SJCRH30 (cell line): ENCODE measurements at regions not wholly inside any gene's neighbourhood (a gene's known extent, or its start where the extent isn't known, plus 50 kb on each side); places are given as distances from the start of the nearest gene placed in this dataset.

Source experiments
- DNase-seq, 2 experiments: peaks; one replicate each; pipeline ENCODE4 v3.0.0-alpha.2; 2015 to 2020
- H3K27ac ChIP-seq: fragments of 250-450 bp; sonication (Bioruptor Pico); 2 replicates; pipeline ENCODE4 v1.5.1; 2020; ENCODE audit warnings: mild to moderate bottlenecking, moderate library complexity
- H3K27me3 ChIP-seq: fragments of 250-450 bp; sonication (Bioruptor Pico); 2 replicates; pipeline ENCODE4 v1.5.1; 2020; ENCODE audit warnings: mild to moderate bottlenecking, moderate library complexity
- H3K36me3 ChIP-seq: fragments of 250-450 bp; sonication (Bioruptor Pico); 2 replicates; pipeline ENCODE4 v1.5.1; 2020; ENCODE audit warnings: mild to moderate bottlenecking, moderate library complexity
- H3K4me1 ChIP-seq: fragments of 250-450 bp; sonication (Bioruptor Pico); 2 replicates; pipeline ENCODE4 v1.5.1; 2020; ENCODE audit warnings: mild to moderate bottlenecking, moderate library complexity
- H3K4me3 ChIP-seq: fragments of 250-450 bp; sonication (Bioruptor Pico); 2 replicates; pipeline ENCODE4 v1.5.1; 2020; ENCODE audit warnings: mild to moderate bottlenecking, moderate library complexity
- H3K9me3 ChIP-seq: fragments of 250-450 bp; sonication (Bioruptor Pico); replicated peaks from 2 replicates; pipeline ENCODE4 v1.5.1; 2020; ENCODE audit warnings: mild to moderate bottlenecking, moderate library complexity

DNA sequence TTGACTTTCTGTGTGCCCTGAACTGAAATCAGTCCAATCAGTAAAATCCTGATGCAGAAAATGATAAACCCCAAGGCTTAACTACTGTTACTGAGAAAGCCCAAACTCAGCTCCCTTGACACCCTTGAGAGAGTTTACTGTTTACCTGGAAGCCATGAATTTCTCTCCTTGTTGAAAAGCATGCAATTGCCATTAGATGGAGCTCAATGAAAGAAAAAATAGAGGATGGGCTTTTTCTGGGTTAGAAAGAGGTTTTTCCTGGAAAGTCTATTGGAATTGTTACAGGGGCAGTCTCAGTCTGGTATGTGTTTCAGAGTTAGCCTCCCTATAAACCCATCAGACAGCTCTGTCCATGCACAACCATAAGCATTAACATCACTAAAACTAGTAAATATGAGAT lies 66.4 kb upstream of the C4orf54 start:
- Histone ChIP-seq H3K36me3 (no peaks in the 10 kb centered on the region), H3K9me3 (no peaks in the 10 kb centered on the region), H3K27me3 (no peaks in the 10 kb centered on the region), H3K4me1 (0 out of 2 replicates have a peak, but pooled peaks cover 3% of the 10 kb centered on the region), H3K4me3 (no peak overlapping the region), H3K27ac (no peak overlapping the region)
- DNase-seq: no peak

DNA sequence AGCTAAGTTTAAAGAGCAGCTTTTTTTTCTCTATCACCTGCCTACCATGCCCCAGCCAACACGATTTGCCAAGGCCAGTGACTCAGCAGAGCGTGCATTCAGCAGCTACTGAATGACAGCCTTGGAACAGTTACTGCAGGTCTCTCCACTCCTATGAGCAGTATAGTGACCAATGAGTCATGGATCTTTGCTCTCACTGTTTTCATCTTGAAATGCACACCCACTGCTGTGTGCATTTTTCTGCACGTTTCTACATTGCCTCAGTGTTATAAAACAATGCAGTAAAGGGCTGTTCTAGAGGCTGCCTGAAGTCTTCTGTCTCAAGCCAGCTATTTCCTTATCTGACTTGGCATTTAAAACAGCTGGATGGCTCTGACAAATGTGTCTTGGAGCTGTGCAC lies 66.0 kb upstream of the C4orf54 start:
- no peaks in the 10 kb centered on the region for H3K36me3 ChIP-seq
- peak in 1 of 2 experiments; percentile 6 for DNase-seq
- no peak overlapping the region for H3K4me3 ChIP-seq
- 0 out of 2 replicates have a peak, but pooled peaks cover 3% of the 10 kb centered on the region for H3K4me1 ChIP-seq
- H3K9me3 ChIP-seq: no peaks in the 10 kb centered on the region
- H3K27ac ChIP-seq: no peak overlapping the region
- no peaks in the 10 kb centered on the region for H3K27me3 ChIP-seq

DNA sequence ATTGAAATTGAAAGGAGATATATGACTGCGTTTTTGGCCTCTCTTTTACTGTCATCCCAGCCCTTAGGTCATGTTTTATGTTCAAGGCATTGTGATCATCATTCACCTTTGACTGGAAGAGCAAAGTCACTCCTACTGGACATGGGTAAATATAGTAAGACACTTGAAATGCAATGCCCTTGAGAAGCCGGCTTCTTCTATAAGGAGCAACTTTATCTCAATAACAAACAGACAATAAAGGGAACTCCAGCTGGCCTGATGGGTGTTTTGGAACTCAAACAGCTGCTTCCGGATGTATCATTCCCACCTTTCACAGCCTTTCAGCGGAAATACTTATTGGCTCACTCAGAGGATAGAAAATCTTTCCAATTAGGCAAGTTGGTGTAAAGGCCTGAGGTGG lies 65.1 kb upstream of the C4orf54 start:
- no peaks in the 10 kb centered on the region for H3K9me3 ChIP-seq
- H3K4me1 ChIP-seq: 0 out of 2 replicates have a peak, but pooled peaks cover 3% of the 10 kb centered on the region
- no peaks in the 10 kb centered on the region for H3K36me3 ChIP-seq
- no peak overlapping the region for H3K27ac ChIP-seq
- no peak overlapping the region for H3K4me3 ChIP-seq
- H3K27me3 ChIP-seq: no peaks in the 10 kb centered on the region
- DNase-seq: peak in 1 of 2 experiments; percentile 21

DNA sequence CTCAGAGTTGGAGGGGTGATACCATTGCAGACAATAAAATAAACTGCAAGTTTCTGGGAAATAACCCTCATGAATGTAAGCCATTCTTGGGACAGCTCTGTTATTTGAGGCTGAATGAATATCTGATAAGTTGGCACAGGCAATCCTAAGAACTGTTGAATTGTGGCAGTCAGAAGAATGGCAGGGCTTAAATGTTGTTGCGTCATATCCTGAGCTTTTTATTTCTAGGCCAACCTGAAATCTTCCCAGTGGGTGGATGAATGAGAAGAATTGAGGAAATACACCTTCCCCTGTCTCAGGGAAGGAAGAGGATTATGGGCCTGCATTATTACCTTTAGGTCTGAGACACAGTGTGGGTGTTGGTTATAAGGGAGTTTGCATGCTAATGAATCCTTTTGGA lies 64.4 kb upstream of the C4orf54 start:
- Histone ChIP-seq H3K36me3 (no peaks in the 10 kb centered on the region), H3K4me3 (no peak overlapping the region)

DNA sequence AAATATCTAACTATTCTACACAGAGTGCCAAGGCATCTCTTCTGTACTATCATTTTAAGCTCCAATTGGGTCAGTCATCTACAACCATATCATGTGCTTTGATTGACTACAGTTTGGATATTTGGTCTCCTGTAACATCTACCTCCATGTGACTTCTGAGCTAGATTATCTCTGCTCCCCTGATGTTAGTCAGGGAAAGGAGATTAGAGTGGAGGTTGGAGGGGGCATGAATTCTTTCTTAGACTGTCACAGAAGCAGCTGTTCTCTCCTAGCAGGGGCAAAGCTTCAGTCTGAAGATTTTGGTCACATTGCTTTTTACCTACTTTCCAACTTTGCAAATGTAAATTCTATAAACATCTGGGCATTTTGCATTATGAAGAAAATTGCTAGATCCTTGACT lies 62.6 kb upstream of the C4orf54 start:
- no peak overlapping the region for H3K27ac ChIP-seq
- no peaks in the 10 kb centered on the region for H3K36me3 ChIP-seq
- peak; percentile 2 to 29 for DNase-seq
- no peak overlapping the region for H3K4me3 ChIP-seq
- 0 out of 2 replicates have a peak, but pooled peaks cover 3% of the 10 kb centered on the region for H3K4me1 ChIP-seq
- H3K9me3 ChIP-seq: no peaks in the 10 kb centered on the region
- H3K27me3 ChIP-seq: no peaks in the 10 kb centered on the region

More for the DNA sequence above, 64.4 kb upstream of the C4orf54 start:
- Histone ChIP-seq H3K4me1 (0 out of 2 replicates have a peak, but pooled peaks cover 3% of the 10 kb centered on the region), H3K27ac (no peak overlapping the region), H3K9me3 (no peaks in the 10 kb centered on the region), H3K27me3 (no peaks in the 10 kb centered on the region)
- no peak for DNase-seq

DNA sequence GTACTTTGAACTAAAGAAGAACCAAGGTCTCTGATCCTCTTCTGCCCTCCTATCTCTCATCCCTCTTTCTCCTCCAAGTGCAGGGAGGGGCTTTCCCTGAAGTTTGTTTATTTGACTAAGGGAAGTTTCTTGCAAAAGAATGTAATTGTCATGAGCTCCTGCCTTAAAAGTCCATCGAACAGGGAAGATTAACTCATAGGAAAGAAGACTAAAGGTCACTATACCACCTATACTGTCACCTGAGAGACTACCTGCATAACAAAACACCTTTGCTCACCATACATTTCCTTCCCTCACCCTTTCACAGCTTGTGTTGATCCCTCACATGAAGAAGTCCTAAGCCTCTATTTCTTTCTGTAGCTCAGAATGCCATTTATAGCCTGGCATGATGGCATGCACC lies 59.4 kb upstream of the C4orf54 start:
- Histone ChIP-seq H3K36me3 (no peaks in the 10 kb centered on the region), H3K4me3 (no peak overlapping the region), H3K27me3 (no peaks in the 10 kb centered on the region), H3K9me3 (no peaks in the 10 kb centered on the region), H3K27ac (no peak overlapping the region), H3K4me1 (0 out of 2 replicates have a peak, but pooled peaks cover 3% of the 10 kb centered on the region)
- DNase-seq: no peak

DNA sequence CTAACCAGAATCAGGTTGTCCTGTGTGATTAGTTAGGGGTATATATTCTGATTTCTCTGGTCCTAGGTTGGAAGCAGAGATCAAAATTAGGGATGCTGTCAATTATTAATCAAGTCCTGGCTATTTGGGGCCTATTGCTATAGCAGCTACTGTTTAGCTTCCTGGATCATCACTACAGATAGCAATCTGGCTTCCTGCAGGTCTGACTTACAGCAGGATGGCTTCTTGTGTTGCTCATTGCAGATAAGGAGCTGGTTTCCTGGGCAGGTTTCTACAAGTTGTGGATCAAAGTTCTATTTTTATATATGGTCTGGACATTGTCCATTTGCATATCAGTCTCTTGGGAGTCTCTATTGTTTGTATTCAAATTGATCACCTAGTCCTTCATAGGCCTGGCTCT lies 57.7 kb upstream of the C4orf54 start:
- H3K4me3 ChIP-seq: no peak overlapping the region
- H3K4me1 ChIP-seq: 0 out of 2 replicates have a peak, but pooled peaks cover 3% of the 10 kb centered on the region
- DNase-seq: no peak
- H3K9me3 ChIP-seq: no peaks in the 10 kb centered on the region
- no peak overlapping the region for H3K27ac ChIP-seq
- no peaks in the 10 kb centered on the region for H3K27me3 ChIP-seq
- no peaks in the 10 kb centered on the region for H3K36me3 ChIP-seq

DNA sequence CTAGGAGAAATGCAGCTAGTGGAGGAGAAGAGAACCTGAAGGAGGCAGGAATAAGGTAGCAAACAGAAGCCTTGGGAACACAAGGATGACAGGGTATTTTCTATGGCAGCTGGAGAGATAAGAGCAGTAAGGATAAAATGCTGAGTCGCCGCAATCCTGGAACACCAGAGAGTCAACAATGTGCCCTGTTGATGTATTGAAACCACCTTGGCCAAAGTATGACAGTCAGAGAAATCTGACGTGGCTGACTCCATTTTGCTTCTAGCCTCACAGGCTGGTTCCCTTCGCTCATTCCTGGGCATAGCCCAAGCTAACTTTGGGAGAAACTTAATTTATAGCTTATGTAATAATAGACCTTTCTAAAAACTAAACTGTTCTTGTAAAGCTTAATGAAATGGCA lies 56.6 kb upstream of the C4orf54 start:
- DNase-seq: no peak
- Histone ChIP-seq H3K4me1 (no peaks in the 10 kb centered on the region), H3K4me3 (no peak overlapping the region), H3K27me3 (no peaks in the 10 kb centered on the region), H3K9me3 (no peaks in the 10 kb centered on the region), H3K27ac (no peak overlapping the region), H3K36me3 (no peaks in the 10 kb centered on the region)

DNA sequence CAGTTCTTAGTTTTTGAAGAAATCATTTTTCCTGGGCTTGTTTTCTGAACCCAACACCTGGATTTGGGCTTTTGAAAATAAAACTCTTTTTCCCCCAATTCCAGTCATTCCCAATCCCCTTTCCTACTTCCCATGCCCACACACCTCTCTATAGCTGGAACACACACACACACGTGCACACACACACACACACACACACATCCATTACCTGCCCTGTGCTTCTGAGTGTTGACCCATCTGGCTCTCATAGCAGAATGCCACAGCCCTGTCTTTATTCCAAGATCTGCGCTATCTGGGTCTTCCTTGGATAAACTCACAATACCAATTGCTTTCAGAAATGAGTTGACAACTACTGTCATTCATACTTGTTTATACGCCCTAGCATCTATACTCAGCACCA lies 54.9 kb upstream of the C4orf54 start:
- Histone ChIP-seq H3K27ac (no peak overlapping the region), H3K4me1 (no peaks in the 10 kb centered on the region), H3K4me3 (no peak overlapping the region), H3K9me3 (no peaks in the 10 kb centered on the region), H3K36me3 (no peaks in the 10 kb centered on the region), H3K27me3 (no peaks in the 10 kb centered on the region)
- no peak for DNase-seq

DNA sequence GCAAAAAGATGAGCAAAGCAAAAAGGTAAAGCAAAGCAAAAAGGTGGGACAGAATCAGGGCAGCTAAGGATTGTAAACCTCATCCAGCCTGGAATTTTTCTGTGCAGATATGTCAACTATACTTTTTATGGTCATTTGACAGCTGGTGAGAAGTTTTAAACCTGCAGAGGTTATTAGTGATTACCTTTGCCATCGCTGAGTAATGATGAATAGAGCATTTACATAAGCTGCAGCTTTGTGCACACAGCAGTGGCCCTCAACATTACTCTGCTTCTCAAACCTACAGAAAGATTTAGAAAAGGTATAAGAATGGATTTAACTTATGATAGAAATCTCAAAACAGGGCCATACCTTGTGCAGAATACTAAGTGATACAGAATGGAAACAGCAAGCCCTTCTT lies 54.5 kb upstream of the C4orf54 start:
- Histone ChIP-seq H3K27me3 (no peaks in the 10 kb centered on the region), H3K9me3 (no peaks in the 10 kb centered on the region), H3K4me1 (no peaks in the 10 kb centered on the region), H3K4me3 (no peak overlapping the region), H3K27ac (no peak overlapping the region), H3K36me3 (no peaks in the 10 kb centered on the region)
- DNase-seq: no peak

DNA sequence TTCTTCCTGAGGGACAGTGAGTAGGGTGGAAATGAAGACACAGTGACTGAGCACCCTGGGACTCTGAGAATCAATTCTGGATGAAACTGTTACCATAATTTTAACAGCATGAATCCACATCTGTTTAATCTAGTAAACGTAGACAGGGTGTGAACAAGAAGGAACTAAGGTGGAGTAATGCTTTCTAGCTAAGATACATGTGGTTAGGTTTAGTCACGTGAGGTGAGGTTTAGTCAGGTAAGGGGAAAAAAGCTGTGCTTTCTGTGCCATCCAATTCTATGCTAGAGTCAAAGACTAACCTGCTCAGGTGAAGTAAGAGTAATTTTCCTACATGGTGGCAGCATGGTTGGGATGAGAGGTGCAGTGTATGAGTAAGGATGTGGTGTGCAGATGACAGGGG lies 54.0 kb upstream of the C4orf54 start:
- no peaks in the 10 kb centered on the region for H3K27me3 ChIP-seq
- no peak overlapping the region for H3K4me3 ChIP-seq
- no peak overlapping the region for H3K27ac ChIP-seq
- no peaks in the 10 kb centered on the region for H3K9me3 ChIP-seq
- no peaks in the 10 kb centered on the region for H3K4me1 ChIP-seq
- H3K36me3 ChIP-seq: no peaks in the 10 kb centered on the region
- no peak for DNase-seq

DNA sequence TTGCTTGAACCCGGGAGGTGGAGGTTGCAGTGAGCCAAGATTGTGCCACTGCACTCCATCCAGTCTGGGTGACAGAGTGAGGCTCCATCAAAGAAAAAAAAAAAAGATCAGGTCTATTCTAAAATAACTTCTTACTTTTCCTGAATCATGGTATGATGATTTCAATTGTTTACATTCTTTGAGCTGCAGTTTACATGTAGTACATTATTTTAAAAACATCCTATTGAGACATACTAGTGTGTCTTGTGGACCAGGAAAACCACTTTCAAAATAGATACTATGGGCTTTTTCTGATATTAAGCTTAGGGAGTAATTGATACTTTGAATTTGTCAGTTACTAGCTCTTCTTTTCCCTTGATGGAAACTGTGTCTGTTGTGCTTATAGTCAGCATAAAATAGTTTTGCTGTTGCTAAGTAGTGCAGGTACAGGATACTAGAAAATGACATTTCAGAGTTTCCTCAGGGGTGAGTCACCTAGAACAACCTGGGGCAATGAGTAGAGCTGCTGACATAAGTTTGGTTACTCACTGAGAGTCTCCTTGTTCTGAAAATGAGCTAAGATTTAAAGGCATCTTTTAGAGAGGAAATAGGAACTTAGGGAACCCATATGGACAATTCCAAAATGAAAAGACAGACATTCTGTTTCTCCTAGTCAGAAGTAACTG lies 53.2 kb upstream of the C4orf54 start:
- DNase-seq: no peak
- H3K27me3 ChIP-seq: no peaks in the 10 kb centered on the region

DNA sequence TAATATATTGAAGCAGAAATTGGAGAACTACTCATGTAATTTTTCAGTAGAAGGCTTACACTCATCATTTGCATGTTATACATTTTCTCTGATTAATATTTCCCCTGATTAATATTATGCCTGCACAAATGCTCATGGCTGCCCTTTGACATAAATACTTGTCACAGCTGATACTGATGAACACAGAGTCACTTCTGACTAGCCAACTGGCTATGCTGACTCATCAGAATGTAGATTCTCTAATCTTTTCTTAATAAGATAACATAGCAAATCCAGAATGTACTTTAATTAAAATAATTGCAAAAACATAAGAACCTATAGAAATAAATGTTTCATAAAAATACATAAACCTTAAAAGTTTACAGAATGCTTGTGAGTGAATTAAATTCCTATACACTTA lies 52.4 kb upstream of the C4orf54 start:
- Histone ChIP-seq H3K9me3 (no peaks in the 10 kb centered on the region), H3K4me3 (no peak overlapping the region), H3K4me1 (no peaks in the 10 kb centered on the region), H3K27ac (no peak overlapping the region), H3K36me3 (no peaks in the 10 kb centered on the region), H3K27me3 (no peaks in the 10 kb centered on the region)
- DNase-seq: no peak

More for the DNA sequence above, 53.2 kb upstream of the C4orf54 start:
- Histone ChIP-seq H3K4me3 (no peak overlapping the region), H3K4me1 (no peaks in the 10 kb centered on the region), H3K36me3 (no peaks in the 10 kb centered on the region), H3K9me3 (no peaks in the 10 kb centered on the region), H3K27ac (no peak overlapping the region)

DNA sequence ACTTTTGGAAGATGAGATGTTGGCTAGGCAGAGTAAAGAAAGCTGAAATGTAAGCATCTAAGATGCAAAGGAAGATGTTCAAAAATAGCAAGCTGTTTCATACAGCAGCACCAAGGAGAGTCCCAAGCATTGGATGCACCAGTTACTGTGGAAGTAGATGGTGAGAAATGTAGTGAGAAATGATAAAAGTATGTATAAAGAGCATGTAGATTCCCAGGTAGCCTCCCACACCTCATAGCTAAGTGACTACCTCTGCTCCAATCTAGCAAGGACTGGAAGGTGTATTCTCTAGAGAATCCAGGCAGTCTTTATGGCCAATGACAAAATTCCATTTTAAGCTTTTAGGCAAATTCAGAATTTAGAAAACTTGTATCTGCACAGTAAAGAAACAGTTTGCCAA lies 50.9 kb upstream of the C4orf54 start:
- H3K9me3 ChIP-seq: no peaks in the 10 kb centered on the region
- no peaks in the 10 kb centered on the region for H3K27me3 ChIP-seq
- no peak for DNase-seq
- no peaks in the 10 kb centered on the region for H3K36me3 ChIP-seq
- H3K4me1 ChIP-seq: no peaks in the 10 kb centered on the region
- H3K4me3 ChIP-seq: no peak overlapping the region
- H3K27ac ChIP-seq: no peak overlapping the region
